ENCODE measurements at regions not wholly inside any gene's neighbourhood (a gene's known extent, or its start where the extent isn't known, plus 50 kb on each side); places are given as distances from the start of the nearest gene placed in this dataset.

DNA sequence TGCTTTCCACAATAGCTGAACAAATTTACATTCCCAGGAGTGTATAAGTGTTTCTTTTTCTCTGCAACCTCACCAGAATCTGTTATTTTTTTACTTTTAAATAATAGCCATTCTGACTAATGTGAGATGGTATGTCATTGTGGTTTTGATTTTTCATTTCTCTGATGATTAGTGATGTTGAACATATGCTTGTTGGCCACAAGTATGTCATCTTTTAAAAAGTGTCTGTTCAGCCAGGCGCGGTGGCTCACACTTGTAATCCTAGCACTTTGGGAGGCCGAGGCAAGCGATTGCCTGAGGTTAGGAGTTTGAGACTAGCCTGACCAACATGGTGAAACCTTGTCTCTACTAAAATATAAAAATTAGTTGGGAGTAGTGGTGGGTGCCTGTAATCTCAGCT is 619.3 kb downstream of the SI start:
- H3K9ac ChIP-seq, result no peak overlapping the region
- peaks cover 28% of the 10 kb centered on the region for H3K4me1 ChIP-seq (ENCODE audit: low read depth, poor library complexity, severe bottlenecking)
- H3K27me3 ChIP-seq (ENCODE audit: insufficient read depth, low read depth), result no peaks in the 10 kb centered on the region
- H3K4me3 ChIP-seq (IDR thresholded peaks at IDR 0.05; ENCODE audit: insufficient read depth, low read depth, low read length), result no peak overlapping the region
- no peaks in the 10 kb centered on the region for H4K20me1 ChIP-seq (ENCODE audit: insufficient read depth)
- TF ChIP-seq, protein P1, sequence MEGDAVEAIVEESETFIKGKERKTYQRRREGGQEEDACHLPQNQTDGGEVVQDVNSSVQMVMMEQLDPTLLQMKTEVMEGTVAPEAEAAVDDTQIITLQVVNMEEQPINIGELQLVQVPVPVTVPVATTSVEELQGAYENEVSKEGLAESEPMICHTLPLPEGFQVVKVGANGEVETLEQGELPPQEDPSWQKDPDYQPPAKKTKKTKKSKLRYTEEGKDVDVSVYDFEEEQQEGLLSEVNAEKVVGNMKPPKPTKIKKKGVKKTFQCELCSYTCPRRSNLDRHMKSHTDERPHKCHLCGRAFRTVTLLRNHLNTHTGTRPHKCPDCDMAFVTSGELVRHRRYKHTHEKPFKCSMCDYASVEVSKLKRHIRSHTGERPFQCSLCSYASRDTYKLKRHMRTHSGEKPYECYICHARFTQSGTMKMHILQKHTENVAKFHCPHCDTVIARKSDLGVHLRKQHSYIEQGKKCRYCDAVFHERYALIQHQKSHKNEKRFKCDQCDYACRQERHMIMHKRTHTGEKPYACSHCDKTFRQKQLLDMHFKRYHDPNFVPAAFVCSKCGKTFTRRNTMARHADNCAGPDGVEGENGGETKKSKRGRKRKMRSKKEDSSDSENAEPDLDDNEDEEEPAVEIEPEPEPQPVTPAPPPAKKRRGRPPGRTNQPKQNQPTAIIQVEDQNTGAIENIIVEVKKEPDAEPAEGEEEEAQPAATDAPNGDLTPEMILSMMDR (conservative IDR thresholded peaks at IDR 0.05; ENCODE audit: low read depth, low read length), result no peak
- no peak overlapping the region for H2AFZ ChIP-seq (ENCODE audit: low read depth)
- H3K27ac ChIP-seq, result no peak overlapping the region
- H3K36me3 ChIP-seq (ENCODE audit: insufficient read depth), result no peaks in the 10 kb centered on the region
- H3K79me2 ChIP-seq (ENCODE audit: insufficient read depth, low read depth), result no peaks in the 10 kb centered on the region
- H3K4me2 ChIP-seq, result no peak overlapping the region

GRCh38 chr3:164453714-164454113 is 624.6 kb downstream of the SI start:
- H4K20me1 ChIP-seq (ENCODE audit: insufficient read depth), result no peaks in the 10 kb centered on the region
- TF ChIP-seq, protein P1 (conservative IDR thresholded peaks at IDR 0.05; ENCODE audit: low read depth, low read length), result no peak
- H3K4me1 ChIP-seq (ENCODE audit: low read depth, poor library complexity, severe bottlenecking), result no peaks in the 10 kb centered on the region
- no peaks in the 10 kb centered on the region for H3K36me3 ChIP-seq (ENCODE audit: insufficient read depth)
- no peaks in the 10 kb centered on the region for H3K27me3 ChIP-seq (ENCODE audit: insufficient read depth, low read depth)
- no peak overlapping the region for H3K9ac ChIP-seq
- H3K4me3 ChIP-seq (IDR thresholded peaks at IDR 0.05; ENCODE audit: insufficient read depth, low read depth, low read length), result no peak overlapping the region
- no peak overlapping the region for H3K4me2 ChIP-seq
- H2AFZ ChIP-seq (ENCODE audit: low read depth), result no peak overlapping the region
- no peak overlapping the region for H3K27ac ChIP-seq
- H3K79me2 ChIP-seq (ENCODE audit: insufficient read depth, low read depth), result no peaks in the 10 kb centered on the region

- no peaks in the 10 kb centered on the region for H4K20me1 ChIP-seq (ENCODE audit: insufficient read depth)
- no peak overlapping the region for H3K9ac ChIP-seq
- H3K4me1 ChIP-seq (ENCODE audit: low read depth, poor library complexity, severe bottlenecking), result no peaks in the 10 kb centered on the region
- no peaks in the 10 kb centered on the region for H3K36me3 ChIP-seq (ENCODE audit: insufficient read depth)
- H3K4me2 ChIP-seq, result no peak overlapping the region
- H3K79me2 ChIP-seq (ENCODE audit: insufficient read depth, low read depth), result no peaks in the 10 kb centered on the region
- no peaks in the 10 kb centered on the region for H3K27me3 ChIP-seq (ENCODE audit: insufficient read depth, low read depth)
- no peak overlapping the region for H2AFZ ChIP-seq (ENCODE audit: low read depth)
- no peak overlapping the region for H3K4me3 ChIP-seq (IDR thresholded peaks at IDR 0.05; ENCODE audit: insufficient read depth, low read depth, low read length)
- H3K27ac ChIP-seq, result no peak overlapping the region
- TF ChIP-seq, protein P1 (conservative IDR thresholded peaks at IDR 0.05; ENCODE audit: low read depth, low read length), result no peak
Observed at GRCh38 chr3:164452707-164453106, 625.6 kb downstream of the SI start.

GRCh38 chr3:164451072-164451910 is 627.0 kb downstream of the SI start:
- Histone ChIP-seq H3K27ac (no peak overlapping the region), H3K27me3 (ENCODE audit: insufficient read depth, low read depth) (no peaks in the 10 kb centered on the region), H3K4me2 (no peak overlapping the region), H3K4me1 (ENCODE audit: low read depth, poor library complexity, severe bottlenecking) (no peaks in the 10 kb centered on the region), H3K4me3 (IDR thresholded peaks at IDR 0.05; ENCODE audit: insufficient read depth, low read depth, low read length) (no peak overlapping the region), H3K79me2 (ENCODE audit: insufficient read depth, low read depth) (no peaks in the 10 kb centered on the region), H4K20me1 (ENCODE audit: insufficient read depth) (no peaks in the 10 kb centered on the region), H2AFZ (ENCODE audit: low read depth) (no peak overlapping the region), H3K36me3 (ENCODE audit: insufficient read depth) (no peaks in the 10 kb centered on the region), H3K9ac (no peak overlapping the region)
- TF ChIP-seq, protein P1 (conservative IDR thresholded peaks at IDR 0.05; ENCODE audit: low read depth, low read length), result no peak

Measured in KMS-11 (cell line).